KMS-11 (cell line): ENCODE measurements at regions not wholly inside any gene's neighbourhood (a gene's known extent, or its start where the extent isn't known, plus 50 kb on each side); places are given as distances from the start of the nearest gene placed in this dataset.

ENCODE experiments used
- H2AFZ ChIP-seq: fragments of 200-600 bp; sonication (generic); 2 replicates; pipeline ENCODE4 v1.6.1; 2016; ENCODE audit warnings: antibody characterized with exemption, mixed run types, low read depth
- H3K27ac ChIP-seq: fragments of 200-600 bp; sonication (generic); 2 replicates; pipeline ENCODE4 v1.6.1; 2016; ENCODE audit warnings: mild to moderate bottlenecking, mixed run types
- H3K27me3 ChIP-seq: fragments of 200-600 bp; sonication (generic); 2 replicates; pipeline ENCODE4 v1.6.1; 2017; ENCODE audit warnings: mild to moderate bottlenecking, low read depth, mixed run types, moderate library complexity; ENCODE audit not compliant: insufficient read depth
- H3K36me3 ChIP-seq: fragments of 200-600 bp; sonication (generic); 2 replicates; pipeline ENCODE4 v1.6.1; 2017; ENCODE audit warnings: mild to moderate bottlenecking, mixed run types; ENCODE audit not compliant: insufficient read depth
- H3K4me1 ChIP-seq: fragments of 200-600 bp; sonication (generic); 2 replicates; pipeline ENCODE4 v1.6.1; 2016; ENCODE audit warnings: mild to moderate bottlenecking, low read depth, mixed run types; ENCODE audit not compliant: poor library complexity, severe bottlenecking
- H3K4me2 ChIP-seq: fragments of 200-600 bp; sonication (generic); 2 replicates; pipeline ENCODE4 v1.7.0; 2016; ENCODE audit warnings: mild to moderate bottlenecking, mixed run types
- H3K4me3 ChIP-seq: fragments of 200-600 bp; sonication (generic); IDR thresholded peaks from 2 replicates; pipeline ENCODE4 v1.6.1; 2017; ENCODE audit warnings: low read depth, low read length, mixed read lengths; ENCODE audit not compliant: insufficient read depth
- H3K79me2 ChIP-seq: fragments of 200-600 bp; sonication (generic); 2 replicates; pipeline ENCODE4 v1.6.1; 2016; ENCODE audit warnings: low read depth, mixed run types; ENCODE audit not compliant: insufficient read depth
- H3K9ac ChIP-seq: fragments of 200-600 bp; sonication (generic); 2 replicates; pipeline ENCODE4 v1.6.1; 2016; ENCODE audit warnings: mild to moderate bottlenecking, mixed run types
- H4K20me1 ChIP-seq: fragments of 200-600 bp; sonication (generic); 2 replicates; pipeline ENCODE4 v1.6.1; 2016; ENCODE audit warnings: mild to moderate bottlenecking, mixed run types; ENCODE audit not compliant: insufficient read depth
- TF ChIP-seq, protein P1 (sequence below): fragments of 200-600 bp; sonication (generic); conservative IDR thresholded peaks from 2 replicates; pipeline ENCODE4 v1.6.1; 2017; ENCODE audit warnings: low read depth, mild to moderate bottlenecking, antibody characterized with exemption, low read length, moderate library complexity, mixed read lengths

DNA sequence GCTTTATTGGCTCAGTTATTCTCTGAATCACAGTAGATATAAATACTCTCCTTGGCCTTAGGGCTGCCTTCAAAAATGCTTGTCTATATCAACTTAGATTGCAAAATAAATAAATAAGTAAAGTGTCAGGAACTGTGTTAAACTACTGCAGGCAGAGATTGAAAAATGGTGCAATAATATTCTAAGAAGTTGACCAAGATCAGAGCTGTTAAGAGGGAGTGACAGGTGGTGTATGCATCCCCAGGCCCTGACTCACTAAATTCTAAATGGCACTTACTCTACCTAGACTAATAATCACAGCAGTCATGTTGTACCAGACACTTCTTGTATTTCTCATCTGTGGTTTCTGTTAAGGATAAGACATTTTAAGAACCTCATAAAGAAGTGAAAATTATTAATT, 235.1 kb upstream of the SPOCK3 start:
- Histone ChIP-seq H2AFZ (no peak overlapping the region), H3K4me3 (no peak overlapping the region), H3K4me2 (no peak overlapping the region), H3K27ac (no peak overlapping the region), H3K4me1 (no peaks in the 10 kb centered on the region), H3K36me3 (no peaks in the 10 kb centered on the region), H4K20me1 (no peaks in the 10 kb centered on the region), H3K9ac (no peak overlapping the region), H3K79me2 (no peaks in the 10 kb centered on the region), H3K27me3 (no peaks in the 10 kb centered on the region)
- TF ChIP-seq, protein P1, sequence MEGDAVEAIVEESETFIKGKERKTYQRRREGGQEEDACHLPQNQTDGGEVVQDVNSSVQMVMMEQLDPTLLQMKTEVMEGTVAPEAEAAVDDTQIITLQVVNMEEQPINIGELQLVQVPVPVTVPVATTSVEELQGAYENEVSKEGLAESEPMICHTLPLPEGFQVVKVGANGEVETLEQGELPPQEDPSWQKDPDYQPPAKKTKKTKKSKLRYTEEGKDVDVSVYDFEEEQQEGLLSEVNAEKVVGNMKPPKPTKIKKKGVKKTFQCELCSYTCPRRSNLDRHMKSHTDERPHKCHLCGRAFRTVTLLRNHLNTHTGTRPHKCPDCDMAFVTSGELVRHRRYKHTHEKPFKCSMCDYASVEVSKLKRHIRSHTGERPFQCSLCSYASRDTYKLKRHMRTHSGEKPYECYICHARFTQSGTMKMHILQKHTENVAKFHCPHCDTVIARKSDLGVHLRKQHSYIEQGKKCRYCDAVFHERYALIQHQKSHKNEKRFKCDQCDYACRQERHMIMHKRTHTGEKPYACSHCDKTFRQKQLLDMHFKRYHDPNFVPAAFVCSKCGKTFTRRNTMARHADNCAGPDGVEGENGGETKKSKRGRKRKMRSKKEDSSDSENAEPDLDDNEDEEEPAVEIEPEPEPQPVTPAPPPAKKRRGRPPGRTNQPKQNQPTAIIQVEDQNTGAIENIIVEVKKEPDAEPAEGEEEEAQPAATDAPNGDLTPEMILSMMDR, result no peak

DNA sequence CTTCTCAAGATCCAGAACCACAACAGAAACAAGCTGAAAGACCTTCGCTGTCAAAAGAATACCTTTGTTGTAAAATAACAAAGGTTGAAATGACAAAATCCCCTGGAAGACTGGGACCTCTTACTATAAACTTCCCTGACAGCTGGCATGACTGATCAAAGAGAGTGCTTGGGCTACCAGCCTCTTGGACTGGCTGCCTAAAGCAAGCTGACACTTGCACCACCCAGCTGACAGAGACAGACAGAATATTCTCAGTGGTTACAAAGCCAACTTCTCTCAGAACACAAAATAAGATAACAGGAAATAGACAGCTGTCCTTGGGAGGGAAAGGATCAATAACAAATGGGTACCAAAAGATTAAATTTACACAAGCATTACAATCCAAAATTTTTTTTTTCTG, 241.7 kb upstream of the SPOCK3 start:
- Histone ChIP-seq H3K9ac (no peak overlapping the region), H4K20me1 (no peaks in the 10 kb centered on the region), H3K36me3 (no peaks in the 10 kb centered on the region), H3K27me3 (no peaks in the 10 kb centered on the region), H3K27ac (no peak overlapping the region), H3K79me2 (no peaks in the 10 kb centered on the region), H2AFZ (no peak overlapping the region), H3K4me2 (no peak overlapping the region), H3K4me3 (no peak overlapping the region), H3K4me1 (no peaks in the 10 kb centered on the region)
- TF ChIP-seq, protein P1, result no peak

DNA sequence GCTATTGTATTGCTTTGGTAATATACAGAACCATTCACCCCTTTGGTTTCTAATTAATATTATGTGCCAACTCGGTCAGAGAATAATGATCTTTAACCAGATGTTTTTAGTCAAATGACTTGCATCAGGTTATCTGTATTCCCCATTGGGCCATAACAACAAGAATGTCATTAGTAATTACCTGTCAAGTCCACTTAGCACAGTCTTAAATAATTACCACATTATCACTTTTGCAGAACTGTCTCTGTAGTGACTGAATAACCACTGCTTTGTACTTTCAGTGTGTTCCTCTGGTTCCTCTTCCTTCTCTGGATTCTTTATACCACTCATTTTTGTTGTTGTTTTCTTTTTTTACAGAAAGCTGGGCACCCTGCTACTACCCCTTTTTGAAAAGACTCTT, 257.7 kb upstream of the SPOCK3 start:
- Histone ChIP-seq H3K27me3 (no peaks in the 10 kb centered on the region), H3K4me3 (no peak overlapping the region), H3K27ac (no peak overlapping the region), H3K36me3 (no peaks in the 10 kb centered on the region), H2AFZ (no peak overlapping the region), H4K20me1 (no peaks in the 10 kb centered on the region), H3K79me2 (no peaks in the 10 kb centered on the region), H3K4me1 (no peaks in the 10 kb centered on the region), H3K9ac (no peak overlapping the region), H3K4me2 (no peak overlapping the region)
- TF ChIP-seq, protein P1, result no peak

DNA sequence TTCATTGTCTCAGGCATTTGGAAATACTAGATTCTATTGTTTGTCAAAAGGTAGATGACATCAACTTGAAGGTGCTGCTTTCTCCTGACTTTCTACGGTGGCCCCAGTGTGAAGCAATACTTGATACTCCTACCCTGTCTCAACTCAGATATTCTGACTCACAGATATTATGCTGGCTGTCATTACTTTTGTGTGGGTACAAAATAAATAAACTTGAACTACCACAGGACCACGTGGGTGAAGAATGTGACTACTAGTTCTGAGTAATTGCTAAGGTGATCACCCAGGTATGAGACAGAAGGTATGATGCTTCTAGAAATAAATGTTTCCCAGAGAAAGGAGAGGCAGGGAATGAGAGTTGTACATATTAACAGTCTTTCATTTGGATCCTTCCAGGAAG, 275.3 kb upstream of the SPOCK3 start:
- H3K4me2 ChIP-seq, result no peak overlapping the region
- H3K9ac ChIP-seq, result no peak overlapping the region
- no peaks in the 10 kb centered on the region for H4K20me1 ChIP-seq
- no peaks in the 10 kb centered on the region; the same call in 1 of the 2 replicates for H3K36me3 ChIP-seq
- TF ChIP-seq, protein P1, result no peak
- no peak overlapping the region for H3K4me3 ChIP-seq
- H3K4me1 ChIP-seq, result no peaks in the 10 kb centered on the region
- no peaks in the 10 kb centered on the region for H3K27me3 ChIP-seq
- no peaks in the 10 kb centered on the region for H3K79me2 ChIP-seq
- no peak overlapping the region for H2AFZ ChIP-seq
- H3K27ac ChIP-seq, result no peak overlapping the region
